IMR-90 (cell line): ENCODE measurements at regions not wholly inside any gene's neighbourhood (a gene's known extent, or its start where the extent isn't known, plus 50 kb on each side); places are given as distances from the start of the nearest gene placed in this dataset.
A peak's percentile ranks its signal among the peaks of the same experiment; 100 is the strongest.

ENCODE experiments used
- CEBPB ChIP-seq: IDR thresholded peaks from 2 replicates; pipeline ENCODE4 v1.6.1; 2012; ENCODE audit warnings: low read depth, low read length, improper control_type of control experiment
- CHD1 ChIP-seq: IDR thresholded peaks from 2 replicates; pipeline ENCODE4 v1.6.1; 2012; ENCODE audit warnings: low read depth, low read length, improper control_type of control experiment
- FOS ChIP-seq: fragments of 150-350 bp; IDR thresholded peaks from 2 replicates; pipeline ENCODE4 v1.6.1; 2016; ENCODE audit warnings: low read depth, low read length
- NFE2L2 ChIP-seq: fragments of 150-350 bp; IDR thresholded peaks from 2 replicates; pipeline ENCODE4 v1.6.1; 2016; ENCODE audit warnings: low read depth, mild to moderate bottlenecking, low read length
- POLR2A ChIP-seq: IDR thresholded peaks from 2 replicates; pipeline ENCODE4 v1.6.1; 2012; ENCODE audit warnings: mild to moderate bottlenecking, low read depth, low read length
- RAD21 ChIP-seq: IDR thresholded peaks from 2 replicates; pipeline ENCODE4 v1.6.1; 2012; ENCODE audit warnings: low read length, improper control_type of control experiment
- RCOR1 ChIP-seq: IDR thresholded peaks from 2 replicates; pipeline ENCODE4 v1.6.1; 2012; ENCODE audit warnings: mild to moderate bottlenecking, low read length, improper control_type of control experiment; ENCODE audit not compliant: insufficient replicate concordance
- RFX5 ChIP-seq: IDR thresholded peaks from 2 replicates; pipeline ENCODE4 v1.8.0; 2012; ENCODE audit warnings: low read depth, mild to moderate bottlenecking, low read length, moderate library complexity
- TF ChIP-seq, protein P1 (sequence below): conservative IDR thresholded peaks from 2 replicates; pipeline ENCODE4 v1.5.1; 2012; ENCODE audit warnings: mild to moderate bottlenecking, low read depth, low read length, improper control_type of control experiment

DNA sequence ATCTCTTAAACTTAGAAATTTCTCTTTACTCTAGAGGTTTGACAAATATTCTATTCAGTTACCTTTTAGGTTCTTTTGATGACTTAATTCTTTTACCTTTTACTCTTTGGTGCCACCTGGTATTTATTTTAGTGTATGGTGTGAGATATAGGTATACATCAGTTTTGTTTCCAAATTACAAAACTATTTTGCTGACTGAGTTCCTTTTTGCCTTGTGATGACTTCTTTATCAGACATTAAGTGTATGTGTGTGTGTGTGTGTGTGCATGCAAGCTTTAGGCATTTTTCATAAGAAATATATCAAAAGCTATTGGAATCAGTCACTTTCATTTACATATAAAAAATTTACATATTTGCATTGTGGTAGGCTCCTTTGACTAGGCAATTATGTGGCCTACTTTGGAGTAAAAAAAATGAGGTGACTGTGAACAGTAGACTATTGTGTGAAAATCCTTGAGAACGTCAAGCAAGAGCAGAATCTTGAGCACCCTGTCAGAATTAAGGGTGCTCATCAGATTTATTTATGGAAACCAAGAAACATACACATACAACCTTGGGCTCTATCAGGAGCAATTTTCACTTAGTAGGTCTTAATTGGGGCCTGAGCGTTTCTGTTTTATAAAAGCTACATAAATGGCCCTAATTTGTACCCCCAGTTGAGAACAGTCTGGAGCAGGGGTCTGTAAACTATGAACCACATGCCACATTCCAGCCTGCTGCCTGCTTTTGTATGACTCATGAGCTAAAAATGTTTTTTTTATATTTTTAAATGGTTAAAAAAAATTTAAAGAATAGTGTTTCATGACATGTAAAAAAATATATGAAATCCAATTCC, 415.9 kb downstream of the SLC4A3 start:
- TF ChIP-seq, protein P1, sequence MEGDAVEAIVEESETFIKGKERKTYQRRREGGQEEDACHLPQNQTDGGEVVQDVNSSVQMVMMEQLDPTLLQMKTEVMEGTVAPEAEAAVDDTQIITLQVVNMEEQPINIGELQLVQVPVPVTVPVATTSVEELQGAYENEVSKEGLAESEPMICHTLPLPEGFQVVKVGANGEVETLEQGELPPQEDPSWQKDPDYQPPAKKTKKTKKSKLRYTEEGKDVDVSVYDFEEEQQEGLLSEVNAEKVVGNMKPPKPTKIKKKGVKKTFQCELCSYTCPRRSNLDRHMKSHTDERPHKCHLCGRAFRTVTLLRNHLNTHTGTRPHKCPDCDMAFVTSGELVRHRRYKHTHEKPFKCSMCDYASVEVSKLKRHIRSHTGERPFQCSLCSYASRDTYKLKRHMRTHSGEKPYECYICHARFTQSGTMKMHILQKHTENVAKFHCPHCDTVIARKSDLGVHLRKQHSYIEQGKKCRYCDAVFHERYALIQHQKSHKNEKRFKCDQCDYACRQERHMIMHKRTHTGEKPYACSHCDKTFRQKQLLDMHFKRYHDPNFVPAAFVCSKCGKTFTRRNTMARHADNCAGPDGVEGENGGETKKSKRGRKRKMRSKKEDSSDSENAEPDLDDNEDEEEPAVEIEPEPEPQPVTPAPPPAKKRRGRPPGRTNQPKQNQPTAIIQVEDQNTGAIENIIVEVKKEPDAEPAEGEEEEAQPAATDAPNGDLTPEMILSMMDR, result no peak
- TF ChIP-seq FOS (peak; percentile 57; the same call in 1 of the 2 replicates), RCOR1 (no peak), CHD1 (no peak), RFX5 (no peak), POLR2A (no peak), CEBPB (no peak), RAD21 (no peak), NFE2L2 (no peak)
